ENCODE measurements at regions not wholly inside any gene's neighbourhood (a gene's known extent, or its start where the extent isn't known, plus 50 kb on each side); places are given as distances from the start of the nearest gene placed in this dataset.

DNA sequence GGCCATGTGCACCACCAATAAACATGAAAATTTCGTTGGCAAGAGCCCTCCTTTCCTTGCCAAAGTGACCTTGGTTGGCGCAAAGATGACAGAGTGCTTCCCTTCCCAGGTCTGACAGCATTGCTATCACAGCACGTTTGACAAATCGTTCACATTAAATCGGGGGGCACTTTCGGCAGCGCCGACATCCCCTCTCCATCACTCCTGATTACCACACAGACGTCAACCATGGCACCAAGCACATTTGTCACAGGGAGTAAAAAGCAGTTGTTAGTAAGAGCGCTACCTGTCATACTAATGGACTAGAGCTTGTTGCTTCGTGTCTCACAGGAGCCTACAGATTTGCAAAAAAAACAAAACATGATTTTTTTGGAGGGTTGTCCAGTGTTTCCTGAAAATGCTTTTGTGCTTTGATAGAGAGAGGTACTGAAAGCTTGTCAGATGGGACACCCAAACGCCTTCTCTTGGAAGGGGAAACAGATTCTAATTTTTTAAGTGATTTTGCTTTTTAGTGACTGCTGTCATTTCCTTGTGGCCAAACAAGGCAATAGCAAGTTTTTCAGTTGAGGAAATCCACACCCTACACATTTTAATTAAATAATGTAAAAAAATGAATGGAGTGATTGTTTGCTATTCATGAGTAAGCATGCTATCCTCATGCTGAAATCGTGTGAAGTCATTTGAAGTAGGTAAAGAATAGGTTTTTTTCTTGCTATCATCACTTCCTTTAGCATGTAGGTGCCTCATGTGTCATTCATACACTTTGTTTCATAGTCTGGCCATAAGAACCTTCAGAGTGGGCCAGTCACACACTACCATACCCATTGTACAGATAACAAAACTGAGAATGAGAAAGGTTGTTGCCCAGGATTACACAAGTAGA, 682.8 kb upstream of the WWC1 start:
- no peak for TF ChIP-seq CTCF (IDR thresholded peaks at IDR 0.05)
- no peak for TF ChIP-seq EP300 (IDR thresholded peaks at IDR 0.05; ENCODE audit: low read depth)
- no peak for TF ChIP-seq POLR2AphosphoS5 (IDR thresholded peaks at IDR 0.05)
- no peak for TF ChIP-seq POLR2A (IDR thresholded peaks at IDR 0.05)
- intact Hi-C loops (cut with DNase I; ENCODE audit: low total_unique reads): no loop called here

DNA sequence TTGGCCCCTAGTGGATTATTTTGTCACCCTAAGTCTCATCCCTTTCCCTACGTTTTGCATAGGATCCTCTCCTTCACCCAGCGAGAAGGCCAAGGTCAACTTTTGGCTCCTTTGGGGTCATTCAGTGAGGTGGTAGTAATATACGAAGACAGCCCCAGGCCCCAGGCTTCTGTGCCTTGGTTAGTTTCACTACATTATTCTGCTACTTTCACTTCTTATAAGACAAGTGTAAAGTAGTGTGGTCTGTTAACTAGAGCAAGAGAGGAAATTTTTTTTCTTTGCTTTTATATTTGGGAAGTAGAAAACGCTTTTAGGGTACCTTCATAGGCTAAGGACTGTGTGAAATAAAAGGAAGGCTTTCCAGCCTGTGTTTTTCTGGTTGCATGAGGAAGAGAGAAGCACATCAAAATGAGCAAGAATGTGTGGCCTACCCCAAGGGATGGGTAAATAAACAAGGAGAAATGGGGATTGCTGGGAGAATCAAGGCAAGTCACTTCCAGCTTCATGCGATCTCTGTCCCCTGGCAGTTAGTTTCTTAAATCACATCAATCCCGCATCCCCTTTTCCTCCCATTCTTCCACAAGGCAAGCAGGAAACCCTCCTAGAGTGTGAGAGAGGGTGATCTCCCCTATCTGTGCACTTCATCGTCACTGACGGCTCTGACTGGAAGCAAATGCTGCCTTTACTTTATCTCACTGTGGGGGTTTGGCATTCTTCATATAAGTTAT, 677.0 kb upstream of the WWC1 start:
- no peaks in the 10 kb centered on the region for H3K4me1 ChIP-seq
- no peak overlapping the region for H3K4me3 ChIP-seq
- no peak for DNase-seq
- TF ChIP-seq CTCF (IDR thresholded peaks at IDR 0.05) (no peak), POLR2A (IDR thresholded peaks at IDR 0.05) (no peak), POLR2AphosphoS5 (IDR thresholded peaks at IDR 0.05) (no peak), EP300 (IDR thresholded peaks at IDR 0.05; ENCODE audit: low read depth) (no peak)
- H3K27me3 ChIP-seq: no peaks in the 10 kb centered on the region
- intact Hi-C loops (cut with DNase I; ENCODE audit: low total_unique reads) (no loop called here), in situ Hi-C loops (cut with MboI; ENCODE audit: low pct_ligation_motif_present in 1 of 4, low pct_unique_long_range_greater_than_20kb in 1 of 4, low sequenced_read_pairs in 3 of 4) (no loop called here)
- no peaks in the 10 kb centered on the region for H3K9me3 ChIP-seq
- H3K36me3 ChIP-seq: no peaks in the 10 kb centered on the region
- no peak overlapping the region for H3K27ac ChIP-seq
- 68 to 75% methylated on average over 7 to 8 of the region's 8 CpGs for WGBS, 2 donors (ENCODE audit: low coverage in 1 of 2)

More for the DNA sequence above, 682.8 kb upstream of the WWC1 start:
- H3K27ac ChIP-seq: no peak overlapping the region
- no peaks in the 10 kb centered on the region for H3K27me3 ChIP-seq
- H3K4me1 ChIP-seq: no peaks in the 10 kb centered on the region
- H3K36me3 ChIP-seq: no peaks in the 10 kb centered on the region
- DNase-seq: no peak
- no peak overlapping the region for H3K4me3 ChIP-seq
- 81 to 82% methylated on average over 13 of the region's 13 CpGs for WGBS, 2 donors (ENCODE audit: low coverage in 1 of 2)
- H3K9me3 ChIP-seq: no peaks in the 10 kb centered on the region
- in situ Hi-C loops (cut with MboI; ENCODE audit: low pct_ligation_motif_present in 1 of 4, low pct_unique_long_range_greater_than_20kb in 1 of 4, low sequenced_read_pairs in 3 of 4): no loop called here

GRCh38 chr5:167616043-167616890, 675.2 kb upstream of the WWC1 start:
- Histone ChIP-seq H3K27me3 (no peaks in the 10 kb centered on the region), H3K27ac (no peak overlapping the region), H3K4me3 (no peak overlapping the region), H3K36me3 (no peaks in the 10 kb centered on the region), H3K9me3 (no peaks in the 10 kb centered on the region), H3K4me1 (no peaks in the 10 kb centered on the region)
- in situ Hi-C loops (cut with MboI; ENCODE audit: low pct_ligation_motif_present in 1 of 4, low pct_unique_long_range_greater_than_20kb in 1 of 4, low sequenced_read_pairs in 3 of 4): no loop called here
- intact Hi-C loops (cut with DNase I; ENCODE audit: low total_unique reads): no loop called here
- TF ChIP-seq POLR2AphosphoS5 (IDR thresholded peaks at IDR 0.05) (no peak), POLR2A (IDR thresholded peaks at IDR 0.05) (no peak), EP300 (IDR thresholded peaks at IDR 0.05; ENCODE audit: low read depth) (no peak), CTCF (IDR thresholded peaks at IDR 0.05) (no peak)
- DNase-seq: no peak
- WGBS, 2 donors (ENCODE audit: low coverage in 1 of 2): 19 to 42% methylated on average over 2 of the region's 2 CpGs

- in situ Hi-C loops (cut with MboI; ENCODE audit: low pct_ligation_motif_present in 1 of 4, low pct_unique_long_range_greater_than_20kb in 1 of 4, low sequenced_read_pairs in 3 of 4): no loop called here
- Histone ChIP-seq H3K27ac (no peak overlapping the region), H3K4me1 (no peaks in the 10 kb centered on the region), H3K27me3 (no peaks in the 10 kb centered on the region), H3K4me3 (no peak overlapping the region), H3K36me3 (no peaks in the 10 kb centered on the region), H3K9me3 (no peaks in the 10 kb centered on the region)
- 20 to 44% methylated on average over 2 to 3 of the region's 3 CpGs for WGBS, 2 donors (ENCODE audit: low coverage in 1 of 2)
- DNase-seq: no peak
- TF ChIP-seq CTCF (IDR thresholded peaks at IDR 0.05) (no peak), POLR2AphosphoS5 (IDR thresholded peaks at IDR 0.05) (no peak), EP300 (IDR thresholded peaks at IDR 0.05; ENCODE audit: low read depth) (no peak), POLR2A (IDR thresholded peaks at IDR 0.05) (no peak)
- intact Hi-C loops (cut with DNase I; ENCODE audit: low total_unique reads): no loop called here
Measured at GRCh38 chr5:167623354-167623753, 668.1 kb upstream of the WWC1 start.

Data from transverse colon (tissue), 4 donors.